ENCODE measurements at regions not wholly inside any gene's neighbourhood (a gene's known extent, or its start where the extent isn't known, plus 50 kb on each side); places are given as distances from the start of the nearest gene placed in this dataset.

- no peak for DNase-seq
Observed at GRCh38 chr11:134537941-134538340, 125.9 kb upstream of the B3GAT1 start.

- DNase-seq = no peak
Observed at GRCh38 chr11:134537296-134537695, 125.3 kb upstream of the B3GAT1 start.

- DNase-seq = no peak
Observed at GRCh38 chr11:134536677-134537076, 124.6 kb upstream of the B3GAT1 start.

- no peak for DNase-seq
Observed at GRCh38 chr11:134536219-134536618, 124.2 kb upstream of the B3GAT1 start.

GRCh38 chr11:134535029-134536025 is 123.3 kb upstream of the B3GAT1 start:
- DNase-seq = no peak

GRCh38 chr11:134533511-134533910 is 121.5 kb upstream of the B3GAT1 start:
- no peak for DNase-seq

GRCh38 chr11:134532921-134533421 is 120.9 kb upstream of the B3GAT1 start:
- no peak for DNase-seq

GRCh38 chr11:134532131-134532920 is 120.3 kb upstream of the B3GAT1 start:
- no peak for DNase-seq

- no peak for DNase-seq
Observed at GRCh38 chr11:134531327-134532130, 119.5 kb upstream of the B3GAT1 start.

GRCh38 chr11:134530636-134531326 is 118.7 kb upstream of the B3GAT1 start:
- DNase-seq = no peak

- DNase-seq = no peak
Observed at GRCh38 chr11:134529212-134530096, 117.4 kb upstream of the B3GAT1 start.

- no peak for DNase-seq
Observed at GRCh38 chr11:134528453-134528852, 116.4 kb upstream of the B3GAT1 start.

- DNase-seq = no peak
Observed at GRCh38 chr11:134527382-134528243, 115.6 kb upstream of the B3GAT1 start.

- DNase-seq = no peak
Observed at GRCh38 chr11:134524896-134525845, 113.1 kb upstream of the B3GAT1 start.

GRCh38 chr11:134524201-134524600 is 112.2 kb upstream of the B3GAT1 start:
- DNase-seq = no peak

- no peak for DNase-seq
Observed at GRCh38 chr11:134522782-134523570, 110.9 kb upstream of the B3GAT1 start.

GRCh38 chr11:134521452-134522289 is 109.6 kb upstream of the B3GAT1 start:
- DNase-seq = no peak
